Left renal pelvis (tissue), 4 donors: ENCODE measurements at regions not wholly inside any gene's neighbourhood (a gene's known extent, or its start where the extent isn't known, plus 50 kb on each side); places are given as distances from the start of the nearest gene placed in this dataset.

Experiments used
- DNase-seq, 4 donors: peaks; one replicate each; pipeline ENCODE4 v3.0.0-alpha.2; 2013; ENCODE audit warnings: low read depth in 4 of 4, low spot score in 3 of 4

DNA sequence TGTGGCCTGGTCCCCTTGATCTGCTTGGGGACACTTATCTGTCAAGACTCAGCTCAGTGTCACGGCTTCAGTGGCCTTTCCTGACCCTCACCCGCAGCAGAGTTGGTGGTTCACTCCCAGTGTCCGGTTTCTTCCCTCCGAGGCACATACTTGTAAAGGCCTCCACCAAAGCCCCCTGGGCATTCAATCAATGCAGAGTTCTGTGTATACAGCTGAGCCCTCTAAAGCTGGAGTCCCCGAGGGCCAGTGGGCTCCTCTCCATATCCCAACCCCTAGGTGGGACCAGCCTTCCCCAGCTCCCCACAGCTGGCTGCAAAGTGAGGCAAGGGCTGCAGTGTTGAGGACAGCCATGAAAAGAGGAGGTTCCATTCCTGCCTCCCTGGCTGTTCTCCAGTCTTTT lies 70.9 kb upstream of the RGMA start:
- no peak for DNase-seq

DNA sequence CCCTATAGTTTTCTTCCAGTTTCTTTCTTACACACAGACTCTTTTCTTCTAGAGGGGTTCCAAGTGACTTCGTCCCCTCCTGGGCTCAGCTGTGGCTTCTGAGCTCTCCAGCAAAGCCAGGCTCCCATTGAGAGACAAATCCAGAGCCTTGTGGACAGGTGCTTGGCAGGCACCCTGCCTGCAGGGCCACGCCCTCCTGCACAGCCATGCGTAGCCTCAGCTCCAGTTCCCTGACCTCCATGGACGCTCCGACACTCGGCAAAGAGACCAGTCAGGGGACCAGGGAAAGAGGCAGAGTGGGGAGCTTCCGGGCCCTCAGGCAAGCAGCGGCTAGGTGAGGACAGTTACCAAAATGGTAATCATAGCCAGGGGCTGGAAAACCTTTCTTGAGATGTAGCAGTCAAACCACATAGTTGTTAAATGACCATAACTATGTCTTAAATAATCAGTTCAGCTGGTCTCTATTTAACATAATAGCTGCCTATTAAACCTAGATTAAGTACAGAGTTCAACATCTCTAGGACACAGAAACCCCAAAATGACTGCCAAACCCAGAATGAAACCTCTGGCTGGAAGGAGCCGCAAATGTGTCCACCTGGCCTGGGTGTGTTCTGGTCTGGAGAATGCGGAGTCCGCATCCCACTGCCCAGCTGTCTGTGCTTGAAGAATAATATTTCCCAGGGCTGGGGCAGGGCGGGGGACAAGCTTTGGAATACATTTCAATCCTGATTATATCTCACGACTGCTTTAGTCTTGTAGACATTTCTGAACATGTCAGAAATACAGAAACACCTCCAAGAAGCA lies 69.3 kb upstream of the RGMA start:
- no peak for DNase-seq

DNA sequence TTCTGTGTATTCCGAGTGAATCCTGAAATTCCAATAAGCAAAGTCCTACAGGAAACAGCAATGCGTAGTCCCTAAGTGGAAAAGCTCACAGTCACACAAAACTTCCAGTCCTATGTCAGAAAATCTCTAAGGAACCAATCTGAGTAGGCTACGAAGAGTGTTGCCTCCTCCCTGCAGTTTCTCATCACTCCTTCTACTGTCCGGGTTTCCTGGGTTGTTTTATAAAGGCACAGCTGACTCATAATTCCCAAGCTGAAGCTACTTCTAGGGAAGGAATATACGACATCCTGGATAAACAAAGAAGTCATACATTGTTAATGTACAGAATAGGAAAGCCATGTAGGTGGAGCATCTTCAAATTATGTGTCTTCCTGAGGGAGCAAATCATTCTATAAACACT lies 65.7 kb upstream of the RGMA start:
- DNase-seq: no peak

DNA sequence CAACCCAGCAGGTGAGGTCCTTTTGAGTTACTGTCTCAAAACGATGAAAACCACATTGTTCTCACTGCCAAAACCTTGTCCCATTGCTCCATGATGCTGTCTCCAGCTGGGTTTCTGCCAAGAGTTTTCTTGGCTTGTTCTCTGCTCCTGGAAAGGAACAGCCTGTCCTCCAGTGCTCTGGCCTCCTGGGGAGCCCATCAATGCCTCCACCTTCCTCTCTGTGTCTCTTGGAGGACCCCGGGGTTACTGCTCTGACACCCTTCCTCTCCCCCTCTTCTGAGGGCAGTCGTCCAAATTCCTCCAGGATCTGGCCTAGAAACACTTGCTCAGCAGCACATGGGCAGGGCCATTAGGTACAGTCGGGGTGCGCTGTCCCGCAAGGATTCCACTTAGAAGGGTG lies 63.9 kb upstream of the RGMA start:
- no peak for DNase-seq

GRCh38 chr15:93152360-93152759 lies 63.3 kb upstream of the RGMA start:
- DNase-seq: no peak

DNA sequence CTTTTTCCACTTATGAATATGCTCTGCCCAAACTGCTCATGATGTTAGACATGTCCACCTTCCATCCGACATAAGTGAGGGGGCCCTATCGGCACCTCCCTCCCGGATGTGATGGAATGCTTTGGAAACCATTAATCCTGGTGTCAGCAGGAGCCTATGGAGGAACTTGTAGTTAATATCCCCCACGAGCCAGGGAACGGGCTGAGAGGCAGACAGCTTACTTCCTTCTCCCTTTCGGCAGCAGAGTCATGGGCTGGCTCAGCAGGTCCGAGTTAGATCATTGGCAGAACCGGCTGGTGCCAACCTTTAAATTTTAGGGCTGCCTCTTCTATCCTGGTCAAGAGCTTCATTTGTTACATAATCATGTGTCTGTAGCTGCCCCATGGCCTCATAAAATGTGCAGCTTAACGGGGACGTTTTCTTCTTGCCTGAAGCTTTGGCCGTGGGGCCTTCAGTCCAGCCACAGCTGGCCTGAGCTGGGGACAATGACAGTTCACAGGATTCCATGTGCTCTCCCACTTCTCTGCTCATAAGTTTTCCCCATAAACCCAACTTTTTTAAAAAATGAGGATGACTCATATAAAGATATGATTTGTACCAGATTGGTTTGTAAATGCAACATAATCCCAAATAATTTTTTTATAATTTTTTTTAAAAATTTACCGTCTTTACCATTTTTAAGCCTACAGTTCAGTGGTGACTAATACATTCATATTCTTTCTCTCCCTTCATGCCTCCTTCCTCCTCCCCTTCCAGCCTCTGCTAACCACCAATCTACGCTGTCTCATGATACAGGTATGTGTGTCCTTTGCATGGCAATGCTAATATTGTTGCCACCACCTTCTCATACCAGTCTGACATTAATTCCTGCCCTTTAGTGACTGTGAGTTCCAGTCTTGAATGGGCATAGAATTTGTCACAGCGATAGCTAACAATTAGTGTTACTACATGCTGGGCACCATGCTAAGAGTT lies 62.2 kb upstream of the RGMA start:
- DNase-seq: no peak

GRCh38 chr15:93146601-93147000 lies 57.6 kb upstream of the RGMA start:
- DNase-seq: no peak

GRCh38 chr15:93146196-93146595 lies 57.2 kb upstream of the RGMA start:
- DNase-seq: no peak

- DNase-seq: no peak
These were observed 55.6 kb upstream of the RGMA start for GRCh38 chr15:93144463-93145236.

DNA sequence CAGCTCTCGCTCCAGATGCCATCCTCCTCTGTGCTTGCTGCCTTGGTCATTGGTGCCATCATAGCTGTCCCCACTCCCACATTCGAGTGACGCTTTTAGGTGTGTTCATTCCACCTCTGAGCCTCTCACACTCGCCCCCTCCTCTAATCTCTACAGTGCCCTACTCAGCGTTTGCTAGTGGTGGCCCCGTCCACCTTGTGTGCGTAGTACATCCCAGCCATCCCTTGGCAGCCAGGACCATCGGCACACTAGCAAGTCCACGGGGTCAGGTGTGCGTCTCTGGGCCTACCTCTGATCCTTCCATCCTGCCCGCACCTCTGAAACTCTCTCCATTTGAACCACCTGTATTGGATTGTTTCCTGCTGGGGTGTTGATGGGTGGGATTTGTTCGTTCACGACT lies 54.2 kb upstream of the RGMA start:
- DNase-seq: no peak

GRCh38 chr15:93141371-93141794 lies 52.4 kb upstream of the RGMA start:
- DNase-seq: no peak

DNA sequence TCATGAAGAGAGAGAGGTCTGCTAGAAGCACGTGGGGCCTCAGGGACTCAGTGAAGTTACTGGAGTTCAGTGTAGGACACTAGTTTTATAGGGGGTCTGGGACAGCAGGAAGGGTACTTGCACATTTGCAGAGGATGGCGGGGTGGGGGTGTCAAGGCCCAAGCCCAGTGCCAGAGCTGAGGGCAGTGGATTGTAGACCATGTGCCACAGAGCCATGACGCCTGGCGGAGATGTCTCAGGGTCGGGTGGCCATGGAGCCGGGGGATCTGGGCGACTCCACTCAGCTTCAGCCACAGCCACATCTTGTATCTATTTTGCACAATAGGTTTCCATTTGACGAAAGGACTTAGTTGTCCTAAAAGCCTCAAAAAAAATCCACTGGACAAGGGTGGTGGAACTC lies 50.4 kb upstream of the RGMA start:
- DNase-seq: no peak

GRCh38 chr15:93138681-93139250 lies 49.8 kb upstream of the RGMA start:
- no peak for DNase-seq
